ENCODE measurements at regions not wholly inside any gene's neighbourhood (a gene's known extent, or its start where the extent isn't known, plus 50 kb on each side); places are given as distances from the start of the nearest gene placed in this dataset.

- Mint-ChIP-seq H3K4me3 (no peak overlapping the region), H3K4me1 (no peaks in the 10 kb centered on the region), H3K9me3 (no peaks in the 10 kb centered on the region), H3K27ac (no peak overlapping the region), H3K27me3 (ENCODE audit: low read depth) (no peaks in the 10 kb centered on the region), H3K36me3 (ENCODE audit: insufficient read depth in 1 of 3, low read depth in 3 of 3) (no peaks in the 10 kb centered on the region)
- Histone ChIP-seq H2BK15ac (ENCODE audit: low read depth, low read length) (no peak overlapping the region), H3K27me3 (ENCODE audit: insufficient read depth, low read length) (no peaks in the 10 kb centered on the region), H3K56ac (ENCODE audit: insufficient read length, low read depth, low read length) (no peak overlapping the region), H3K4me1 (ENCODE audit: insufficient read depth, low read length) (no peaks in the 10 kb centered on the region), H3K23me2 (ENCODE audit: insufficient read length, low read depth, low read length, poor library complexity, severe bottlenecking) (no peaks in the 10 kb centered on the region), H3K4ac (ENCODE audit: low read depth, low read length) (no peak overlapping the region), H4K91ac (ENCODE audit: insufficient read length, low read depth, low read length) (no peak overlapping the region), H4K20me1 (ENCODE audit: control insufficient read depth, insufficient read depth, insufficient read length) (no peaks in the 10 kb centered on the region), H2BK20ac (ENCODE audit: low read depth, low read length, poor library complexity, severe bottlenecking) (no peak overlapping the region), H2AFZ (ENCODE audit: low read length) (no peak overlapping the region), H4K5ac (ENCODE audit: insufficient read length, low read depth, low read length) (no peak overlapping the region), H2BK12ac (ENCODE audit: insufficient read length, low read depth, low read length) (no peak overlapping the region), H3K18ac (ENCODE audit: insufficient read length, low read depth, low read length) (no peak overlapping the region), H3K14ac (ENCODE audit: insufficient read depth, low read length) (no peak overlapping the region), H2BK5ac (ENCODE audit: insufficient read length, low read length) (no peak overlapping the region), H3K23ac (ENCODE audit: insufficient read length, low read depth, low read length) (no peak overlapping the region), H3K79me2 (ENCODE audit: insufficient read depth, low read length) (no peaks in the 10 kb centered on the region), H4K8ac (replicated peaks; ENCODE audit: insufficient read length, low read depth, low read length) (no peak overlapping the region), H3K79me1 (ENCODE audit: insufficient read depth, low read depth, low read length, poor library complexity, severe bottlenecking) (no peaks in the 10 kb centered on the region), H3K9me3 (ENCODE audit: control insufficient read depth, low read depth, low read length) (no peaks in the 10 kb centered on the region), H2BK120ac (ENCODE audit: low read depth, low read length, poor library complexity, severe bottlenecking) (no peak overlapping the region), H3K27ac (ENCODE audit: insufficient read length, low read depth, low read length) (no peak overlapping the region), H3T11ph (ENCODE audit: low read length) (no peak overlapping the region), H3K9ac (ENCODE audit: extremely low read depth, insufficient read length, low read length) (no peak overlapping the region), H2AK5ac (ENCODE audit: insufficient read length, low read length) (no peak overlapping the region), H3K4me2 (ENCODE audit: insufficient read depth, insufficient read length, low read length) (no peak overlapping the region)
- no peak for DNase-seq
- no CpG with 5 or more reads among the region's 4 CpGs for WGBS (ENCODE audit: extremely low coverage, insufficient read length, low lambda C conversion rate)
- TF ChIP-seq, protein P1, sequence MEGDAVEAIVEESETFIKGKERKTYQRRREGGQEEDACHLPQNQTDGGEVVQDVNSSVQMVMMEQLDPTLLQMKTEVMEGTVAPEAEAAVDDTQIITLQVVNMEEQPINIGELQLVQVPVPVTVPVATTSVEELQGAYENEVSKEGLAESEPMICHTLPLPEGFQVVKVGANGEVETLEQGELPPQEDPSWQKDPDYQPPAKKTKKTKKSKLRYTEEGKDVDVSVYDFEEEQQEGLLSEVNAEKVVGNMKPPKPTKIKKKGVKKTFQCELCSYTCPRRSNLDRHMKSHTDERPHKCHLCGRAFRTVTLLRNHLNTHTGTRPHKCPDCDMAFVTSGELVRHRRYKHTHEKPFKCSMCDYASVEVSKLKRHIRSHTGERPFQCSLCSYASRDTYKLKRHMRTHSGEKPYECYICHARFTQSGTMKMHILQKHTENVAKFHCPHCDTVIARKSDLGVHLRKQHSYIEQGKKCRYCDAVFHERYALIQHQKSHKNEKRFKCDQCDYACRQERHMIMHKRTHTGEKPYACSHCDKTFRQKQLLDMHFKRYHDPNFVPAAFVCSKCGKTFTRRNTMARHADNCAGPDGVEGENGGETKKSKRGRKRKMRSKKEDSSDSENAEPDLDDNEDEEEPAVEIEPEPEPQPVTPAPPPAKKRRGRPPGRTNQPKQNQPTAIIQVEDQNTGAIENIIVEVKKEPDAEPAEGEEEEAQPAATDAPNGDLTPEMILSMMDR (conservative IDR thresholded peaks at IDR 0.05), result no peak
Observed at GRCh38 chr18:64653068-64653467, 504.2 kb upstream of the LINC00305 start.
